Skeletal muscle tissue (tissue), 3 donors: ENCODE measurements at regions not wholly inside any gene's neighbourhood (a gene's known extent, or its start where the extent isn't known, plus 50 kb on each side); places are given as distances from the start of the nearest gene placed in this dataset.
"Not testable (repeated sequence)": the region's sequence is repeated elsewhere in the genome, so short reads cannot be mapped to it uniquely, and the experiment has no call there.

ENCODE experiments used
- H3K27ac ChIP-seq: one replicate; pipeline ENCODE4 v1.7.0; 2013; ENCODE audit warnings: mild to moderate bottlenecking, low read depth, low read length, inconsistent platforms
- H3K27me3 ChIP-seq, 3 donors: one replicate each; pipeline ENCODE4 v1.7.0; 2013; ENCODE audit warnings: low read length in 3 of 3; ENCODE audit not compliant: control insufficient read depth in 3 of 3, insufficient read depth in 3 of 3
- H3K36me3 ChIP-seq, 3 donors: one replicate each; pipeline ENCODE4 v1.7.0; 2013; ENCODE audit warnings: low read length in 3 of 3; ENCODE audit not compliant: control insufficient read depth in 3 of 3, insufficient read depth in 3 of 3
- H3K4me1 ChIP-seq, 3 donors: one replicate each; pipeline ENCODE4 v1.7.0; 2013; ENCODE audit warnings: low read length in 3 of 3, mild to moderate bottlenecking in 3 of 3; ENCODE audit not compliant: control insufficient read depth in 3 of 3, insufficient read depth in 3 of 3
- H3K4me3 ChIP-seq, 3 donors: one replicate each; pipeline ENCODE4 v1.7.0; 2013; ENCODE audit warnings: low read length in 3 of 3
- H3K9ac ChIP-seq, 3 donors: one replicate each; pipeline ENCODE4 v1.7.0; 2013; ENCODE audit warnings: low read length in 3 of 3, mild to moderate bottlenecking in 3 of 3, moderate library complexity in 2 of 3, low read depth in 1 of 3
- H3K9me3 ChIP-seq, 3 donors: one replicate each; pipeline ENCODE4 v1.7.0; 2013; ENCODE audit warnings: low read length in 3 of 3; ENCODE audit not compliant: control insufficient read depth in 3 of 3
- donor health status: Osteomylitis.

GRCh38 chr13:47726394-47726793, 274.7 kb downstream of the SUCLA2 start:
- no peak overlapping the region for H3K4me3 ChIP-seq
- no peak overlapping the region for H3K9ac ChIP-seq
- no peak overlapping the region for H3K27ac ChIP-seq
- H3K9me3 ChIP-seq, result peaks cover 0 to 4% (median 0%) of the 10 kb centered on the region in 3 donors
- no peaks in the 10 kb centered on the region for H3K4me1 ChIP-seq
- H3K36me3 ChIP-seq, result no peaks in the 10 kb centered on the region
- H3K27me3 ChIP-seq, result no peaks in the 10 kb centered on the region

DNA sequence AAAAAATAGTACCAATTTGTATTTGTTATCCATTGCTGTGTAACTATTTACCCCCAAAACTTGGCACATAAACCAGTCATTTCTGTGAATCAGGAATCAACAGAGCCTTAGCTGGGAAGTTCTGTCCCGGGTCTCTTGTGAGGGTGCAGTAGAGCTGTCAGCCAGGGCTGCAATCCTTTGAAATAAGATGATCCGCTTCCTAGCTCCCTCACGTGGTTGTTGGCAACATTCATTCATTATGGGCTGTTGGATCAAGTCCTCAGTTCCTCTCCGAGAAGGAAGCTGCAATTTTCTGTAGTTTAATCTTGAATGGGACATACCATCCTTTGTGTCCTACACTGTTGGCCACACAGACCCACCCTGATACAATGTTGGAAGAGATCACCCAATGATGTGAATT, 277.2 kb downstream of the SUCLA2 start:
- H3K27me3 ChIP-seq, result no peaks in the 10 kb centered on the region
- H3K4me3 ChIP-seq, result no peak overlapping the region
- no peak overlapping the region for H3K27ac ChIP-seq
- H3K4me1 ChIP-seq, result no peaks in the 10 kb centered on the region
- no peak overlapping the region for H3K9ac ChIP-seq
- H3K9me3 ChIP-seq, result peaks cover 0 to 4% (median 0%) of the 10 kb centered on the region in 3 donors
- H3K36me3 ChIP-seq, result no peaks in the 10 kb centered on the region

- Histone ChIP-seq H3K4me3 (no peak overlapping the region), H3K36me3 (no peaks in the 10 kb centered on the region), H3K27ac (no peak overlapping the region), H3K27me3 (no peaks in the 10 kb centered on the region), H3K4me1 (no peaks in the 10 kb centered on the region), H3K9ac (no peak overlapping the region), H3K9me3 (peaks cover 0 to 4% (median 0%) of the 10 kb centered on the region in 3 donors)
Measured at GRCh38 chr13:47719164-47719563, 281.9 kb downstream of the SUCLA2 start.

- Histone ChIP-seq H3K27ac (no peak overlapping the region), H3K9ac (no peak overlapping the region), H3K9me3 (peaks cover 0 to 4% (median 0%) of the 10 kb centered on the region in 3 donors), H3K36me3 (no peaks in the 10 kb centered on the region), H3K27me3 (no peaks in the 10 kb centered on the region), H3K4me3 (no peak overlapping the region), H3K4me1 (no peaks in the 10 kb centered on the region)
Measured at GRCh38 chr13:47718556-47718955, 282.5 kb downstream of the SUCLA2 start.

- no peak overlapping the region for H3K9ac ChIP-seq
- no peaks in the 10 kb centered on the region for H3K9me3 ChIP-seq
- no peaks in the 10 kb centered on the region for H3K36me3 ChIP-seq
- no peak overlapping the region for H3K4me3 ChIP-seq
- no peaks in the 10 kb centered on the region for H3K4me1 ChIP-seq
- no peaks in the 10 kb centered on the region for H3K27me3 ChIP-seq
- H3K27ac ChIP-seq, result no peak overlapping the region
Measured at GRCh38 chr13:47708386-47708785, 292.7 kb downstream of the SUCLA2 start.

DNA sequence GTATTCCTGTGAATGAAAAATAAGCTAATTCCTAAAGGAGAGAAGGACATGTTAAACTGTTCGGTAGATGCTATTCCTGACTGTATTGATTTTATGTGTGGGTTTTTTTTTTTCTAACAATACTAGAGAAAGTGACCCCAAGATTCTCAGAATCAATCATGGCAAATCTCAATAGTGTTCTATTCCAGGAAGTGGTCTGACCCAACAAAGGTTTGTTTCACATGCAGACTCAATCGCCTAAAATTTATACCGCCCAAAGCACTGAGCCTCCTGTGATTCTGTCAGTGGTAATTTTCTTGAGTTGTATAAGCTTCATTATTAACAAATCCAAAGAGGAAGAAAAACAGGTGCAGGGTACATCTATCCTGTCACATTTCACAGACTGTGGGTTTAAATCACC, 293.7 kb downstream of the SUCLA2 start:
- Histone ChIP-seq H3K9me3 (no peaks in the 10 kb centered on the region), H3K36me3 (no peaks in the 10 kb centered on the region), H3K27ac (no peak overlapping the region), H3K9ac (no peak overlapping the region), H3K4me3 (no peak overlapping the region), H3K4me1 (no peaks in the 10 kb centered on the region), H3K27me3 (no peaks in the 10 kb centered on the region)

DNA sequence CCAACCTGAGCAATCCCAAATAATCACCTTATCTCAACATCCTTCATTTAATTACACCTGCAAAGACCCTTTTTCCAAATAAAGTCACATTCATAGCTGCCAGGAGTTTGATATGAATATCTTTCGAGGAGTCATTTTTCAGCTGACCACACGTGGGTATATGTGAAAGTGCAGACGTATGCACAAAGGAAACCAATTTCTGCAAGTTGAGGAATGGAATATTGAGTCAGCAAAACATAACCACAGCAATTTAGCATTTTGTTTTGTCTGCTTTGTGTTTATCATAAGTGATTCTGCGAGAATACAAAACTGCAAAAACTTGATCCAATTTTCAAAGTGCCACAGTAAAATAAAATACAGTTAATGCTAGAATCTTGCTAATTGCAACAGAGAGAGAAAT, 295.9 kb downstream of the SUCLA2 start:
- Histone ChIP-seq H3K27ac (no peak overlapping the region), H3K9ac (no peak overlapping the region), H3K36me3 (no peaks in the 10 kb centered on the region), H3K4me3 (no peak overlapping the region), H3K27me3 (no peaks in the 10 kb centered on the region), H3K9me3 (no peaks in the 10 kb centered on the region), H3K4me1 (no peaks in the 10 kb centered on the region)

DNA sequence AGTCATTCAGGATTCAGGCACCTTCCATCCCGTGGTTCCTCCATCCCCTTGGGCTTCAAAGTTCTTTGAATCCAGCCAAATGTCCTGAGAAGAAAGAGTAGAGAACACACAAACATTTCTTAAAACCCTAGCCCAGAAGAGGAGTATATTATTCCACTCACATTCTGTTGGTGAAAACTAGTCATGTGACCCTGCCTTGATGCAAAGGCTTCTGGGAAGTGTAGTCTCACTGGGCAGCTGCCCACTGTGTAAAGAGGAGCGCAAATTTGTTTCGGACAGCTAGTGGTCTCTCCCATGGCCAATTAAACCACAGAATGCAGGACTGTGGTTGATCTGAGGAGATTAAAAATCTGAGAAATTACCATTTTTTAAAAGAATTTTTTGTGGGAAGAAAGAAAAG, 304.4 kb downstream of the SUCLA2 start:
- Histone ChIP-seq H3K4me1 (no peaks in the 10 kb centered on the region), H3K9me3 (no peaks in the 10 kb centered on the region), H3K27me3 (no peaks in the 10 kb centered on the region), H3K4me3 (no peak overlapping the region), H3K36me3 (no peaks in the 10 kb centered on the region), H3K9ac (no peak overlapping the region), H3K27ac (no peak overlapping the region)

DNA sequence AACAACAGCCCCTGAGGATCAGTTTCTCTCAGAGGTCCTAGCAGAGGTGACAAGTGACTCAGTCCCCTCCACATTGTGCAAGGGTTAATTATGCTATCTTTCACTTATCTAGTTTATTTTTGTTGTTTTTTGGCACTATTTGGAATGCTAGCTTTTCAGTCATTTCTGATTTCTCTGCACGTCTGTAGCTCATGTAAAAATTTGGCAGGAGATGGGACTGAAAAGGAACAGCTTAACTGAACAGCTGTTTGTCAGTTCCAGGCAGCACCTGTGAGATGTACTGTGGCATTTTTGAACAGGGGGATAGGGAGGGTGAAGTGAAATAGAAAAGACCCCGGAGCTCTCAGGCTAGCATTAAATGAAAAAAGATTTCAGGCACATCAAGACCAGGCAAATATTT, 313.5 kb downstream of the SUCLA2 start:
- H3K9ac ChIP-seq, result no peak overlapping the region
- no peak overlapping the region for H3K4me3 ChIP-seq
- H3K27ac ChIP-seq, result no peak overlapping the region
- no peaks in the 10 kb centered on the region for H3K9me3 ChIP-seq
- H3K4me1 ChIP-seq, result no peaks in the 10 kb centered on the region
- peaks cover 0 to 4% (median 0%) of the 10 kb centered on the region in 3 donors for H3K27me3 ChIP-seq
- no peaks in the 10 kb centered on the region for H3K36me3 ChIP-seq

DNA sequence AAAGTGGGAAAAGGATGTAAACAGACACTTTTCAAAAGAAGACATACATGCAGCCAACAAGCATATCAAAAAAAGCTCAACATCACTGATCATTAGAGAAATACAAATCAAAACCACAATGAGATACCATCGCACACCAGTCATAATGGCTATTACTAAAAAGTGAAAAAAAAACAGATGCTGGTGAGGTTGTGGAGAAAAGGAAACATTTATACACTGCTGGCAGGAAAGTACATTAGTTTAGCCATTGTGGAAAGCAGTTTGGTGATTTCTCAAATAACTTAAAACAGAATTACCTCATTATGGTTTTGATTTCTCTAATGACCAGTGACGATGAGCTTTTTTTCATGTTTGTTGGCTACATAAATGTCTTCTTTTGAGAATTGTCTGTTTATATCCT, 315.9 kb downstream of the SUCLA2 start:
- not testable (repeated sequence) for H3K9me3 ChIP-seq, H3K36me3 ChIP-seq, H3K27ac ChIP-seq, H3K4me3 ChIP-seq, H3K9ac ChIP-seq, H3K27me3 ChIP-seq, H3K4me1 ChIP-seq

- Histone ChIP-seq H3K27me3 (no peaks in the 10 kb centered on the region), H3K27ac (no peak overlapping the region), H3K9me3 (no peaks in the 10 kb centered on the region), H3K4me3 (no peak overlapping the region), H3K4me1 (no peaks in the 10 kb centered on the region), H3K36me3 (no peaks in the 10 kb centered on the region), H3K9ac (no peak overlapping the region)
Measured at GRCh38 chr13:47680748-47681147, 320.3 kb downstream of the SUCLA2 start.
